ENCODE measurements at regions not wholly inside any gene's neighbourhood (a gene's known extent, or its start where the extent isn't known, plus 50 kb on each side); places are given as distances from the start of the nearest gene placed in this dataset.

DNA sequence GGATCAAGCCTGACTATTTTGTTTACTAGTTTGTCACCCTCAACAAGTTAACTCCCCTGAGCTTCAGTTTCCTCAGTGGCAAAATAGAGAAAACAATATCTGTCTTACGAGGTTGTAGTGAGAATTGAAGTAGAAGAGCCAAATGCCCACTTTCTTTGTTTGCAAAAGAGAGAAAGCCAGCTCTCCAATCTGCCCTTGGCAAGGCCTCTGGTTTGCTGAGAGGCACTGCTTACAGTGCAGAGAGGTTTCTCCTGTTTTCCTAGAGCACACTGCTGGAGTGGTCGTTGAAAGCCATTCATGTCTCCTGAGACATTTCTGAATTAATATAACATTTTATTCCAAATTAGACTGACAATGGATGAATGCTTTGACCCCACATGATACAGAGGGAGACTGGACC lies 260.5 kb upstream of the IGF1R start:
- no peak for TF ChIP-seq CTCF (IDR thresholded peaks at IDR 0.05)
- TF ChIP-seq EZH2 (IDR thresholded peaks at IDR 0.05; ENCODE audit: borderline replicate concordance, insufficient read depth, low read depth, low read length, poor library complexity, severe bottlenecking): no peak
